Endothelial cell of umbilical vein (primary cell): ENCODE measurements at regions not wholly inside any gene's neighbourhood (a gene's known extent, or its start where the extent isn't known, plus 50 kb on each side); places are given as distances from the start of the nearest gene placed in this dataset.

Experiments
- BruUV-seq: library from RNA; stranded (reverse); fragments of 400-500 nt; replicated peaks from 2 replicates; lab custom pipeline; 2021; lab: Mats Ljungman, UMichigan
- CTCF ChIA-PET: fragments of 300-600, 350-600 bp; sonication (Branson Sonifier 250); formaldehyde crosslinking; loops from one replicate; lab custom pipeline; 2021; ENCODE audit warnings: antibody characterized with exemption, inconsistent platforms; lab: Charles Lee
- POLR2A ChIA-PET: fragments of 300-600, 350-600 bp; sonication (Branson Sonifier 250); formaldehyde crosslinking; loops from one replicate; lab custom pipeline; 2021; ENCODE audit warnings: antibody characterized with exemption, inconsistent platforms; lab: Charles Lee
- DNase-seq: peaks from one replicate; pipeline ENCODE4 v3.0.0-alpha.2; 2011; ENCODE audit warnings: low read depth, low spot score
- FAIRE-seq: peaks from 2 replicates; lab custom pipeline; 2011; peaks lifted over from hg19 to GRCh38; lab: Jason Lieb, UNC
- H2AFZ ChIP-seq: 2 replicates; pipeline ENCODE4 v1.6.0; 2012; ENCODE audit warnings: low read depth, low read length, control low read depth, inconsistent platforms
- H3K27ac ChIP-seq: 2 replicates; pipeline ENCODE4 v1.5.1; 2011; ENCODE audit warnings: low read depth, mild to moderate bottlenecking, control low read depth, low read length, moderate library complexity; ENCODE audit not compliant: insufficient read depth
- H3K27me3 ChIP-seq, 2 experiments: 2 replicates each; pipeline versions ENCODE4 v1.6.0 to v1.6.1; 2011; ENCODE audit warnings: low read length in 2 of 2, mixed read lengths in 1 of 2; ENCODE audit not compliant: control insufficient read depth in 2 of 2, insufficient read depth in 2 of 2
- H3K36me3 ChIP-seq, 2 experiments: 2 replicates in 1 of 2; 3 replicates in 1 of 2; pipeline ENCODE4 v1.5.1; 2011; ENCODE audit warnings: low read length in 2 of 2, mild to moderate bottlenecking in 1 of 2, moderate library complexity in 1 of 2; ENCODE audit not compliant: control insufficient read depth in 2 of 2, insufficient read depth in 2 of 2; ENCODE audit errors: extremely low read depth in 1 of 2
- H3K4me1 ChIP-seq: 3 replicates; pipeline ENCODE4 v1.5.1; 2011; ENCODE audit warnings: mild to moderate bottlenecking, low read length; ENCODE audit not compliant: control insufficient read depth, insufficient read depth; ENCODE audit errors: extremely low read depth
- H3K4me2 ChIP-seq: 2 replicates; pipeline ENCODE4 v1.6.1; 2011; ENCODE audit warnings: low read length, control low read depth, mixed read lengths; ENCODE audit not compliant: insufficient read depth
- H3K4me3 ChIP-seq, 3 experiments: fragments of 200-600 bp in 1 of 3; sonication (generic), shearing (Covaris generic) in 1 of 3; replicated peaks in 1 of 3; 2 replicates each; pipeline ENCODE4 v1.5.1; 2011 to 2016; ENCODE audit warnings: control low read depth in 3 of 3, low read length in 3 of 3, mild to moderate bottlenecking in 2 of 3, inconsistent platforms in 1 of 3, low read depth in 1 of 3, moderate library complexity in 1 of 3; ENCODE audit not compliant: insufficient read depth in 1 of 3
- H3K79me2 ChIP-seq: 2 replicates; pipeline ENCODE4 v1.6.0; 2012; ENCODE audit warnings: low read length, inconsistent platforms; ENCODE audit not compliant: control insufficient read depth, insufficient read depth
- H3K9ac ChIP-seq: replicated peaks from 2 replicates; pipeline ENCODE3; 2011; ENCODE audit warnings: low read length, control low read depth; ENCODE audit not compliant: insufficient read depth; ENCODE audit errors: extremely low read depth
- H3K9me1 ChIP-seq: replicated peaks from 3 replicates; pipeline ENCODE4 v1.6.0; 2011; ENCODE audit warnings: mild to moderate bottlenecking, low read length; ENCODE audit not compliant: control insufficient read depth, insufficient read depth; ENCODE audit errors: extremely low read depth
- H3K9me3 ChIP-seq: replicated peaks from 2 replicates; pipeline ENCODE4 v1.5.1; 2012; ENCODE audit warnings: low read length, inconsistent platforms; ENCODE audit not compliant: control insufficient read depth, insufficient read depth
- H4K20me1 ChIP-seq: replicated peaks from 2 replicates; pipeline ENCODE3; 2011; ENCODE audit warnings: mild to moderate bottlenecking, low read length; ENCODE audit not compliant: control insufficient read depth, insufficient read depth; ENCODE audit errors: extremely low read depth
- CTCF ChIP-seq, 2 donors: IDR thresholded peaks; 1 replicate in 1 of 2; 2 replicates in 1 of 2; pipeline ENCODE4 v1.5.1; 2011; ENCODE audit warnings: low read length in 2 of 2, mild to moderate bottlenecking in 2 of 2, moderate library complexity in 2 of 2, control low read depth in 1 of 2, inconsistent platforms in 1 of 2, low read depth in 1 of 2; ENCODE audit not compliant: insufficient read depth in 1 of 2; ENCODE audit errors: extremely low read depth in 1 of 2
- EZH2 ChIP-seq: IDR thresholded peaks from 2 replicates; pipeline ENCODE4 v1.6.1; 2012; ENCODE audit warnings: borderline replicate concordance, low read depth, mild to moderate bottlenecking, moderate library complexity, low read length, inconsistent platforms; ENCODE audit not compliant: severe bottlenecking
- FOS ChIP-seq: IDR thresholded peaks from 2 replicates; pipeline ENCODE4 v1.6.1; 2011; ENCODE audit warnings: mild to moderate bottlenecking, low read length, moderate library complexity, borderline replicate concordance; ENCODE audit not compliant: insufficient read depth
- GATA2 ChIP-seq: IDR thresholded peaks from 2 replicates; pipeline ENCODE4 v1.7.0; 2011; ENCODE audit warnings: low read depth, mild to moderate bottlenecking, moderate library complexity, mixed read lengths, low read length; ENCODE audit not compliant: insufficient read length, insufficient read depth
- JUN ChIP-seq: IDR thresholded peaks from 2 replicates; pipeline ENCODE4 v1.6.1; 2011; ENCODE audit warnings: borderline replicate concordance, low read depth; ENCODE audit not compliant: insufficient read length, insufficient read depth
- MAX ChIP-seq: IDR thresholded peaks from 2 replicates; pipeline ENCODE4 v1.6.1; 2011; ENCODE audit not compliant: insufficient read depth, insufficient read length
- MYC ChIP-seq: IDR thresholded peaks from one replicate; pipeline ENCODE4 v1.6.1; 2011; ENCODE audit warnings: mild to moderate bottlenecking, low read depth, low read length
- POLR2A ChIP-seq: IDR thresholded peaks from 2 replicates; pipeline ENCODE4 v1.6.1; 2012; ENCODE audit warnings: low read depth, mild to moderate bottlenecking, control low read depth, low read length
- POLR2AphosphoS5 ChIP-seq: IDR thresholded peaks from 2 replicates; pipeline ENCODE4 v1.6.1; 2012; ENCODE audit warnings: low read depth, mild to moderate bottlenecking, control low read depth, low read length, moderate library complexity; ENCODE audit not compliant: insufficient read depth
- dilution Hi-C: fragments of 300-500 bp; cut with MboI; formaldehyde crosslinking; loops from one replicate; pipeline ENCODE4 v1.15.0; 2019; ENCODE audit warnings: low sequenced_read_pairs; ENCODE audit not compliant: extremely low pct_ligation_motif_present
- intact Hi-C: fragments of 100-400 bp; cut with micrococcal nuclease; formaldehyde crosslinking; loops from one replicate; pipeline ENCODE4 v1.10.0; 2022

DNA sequence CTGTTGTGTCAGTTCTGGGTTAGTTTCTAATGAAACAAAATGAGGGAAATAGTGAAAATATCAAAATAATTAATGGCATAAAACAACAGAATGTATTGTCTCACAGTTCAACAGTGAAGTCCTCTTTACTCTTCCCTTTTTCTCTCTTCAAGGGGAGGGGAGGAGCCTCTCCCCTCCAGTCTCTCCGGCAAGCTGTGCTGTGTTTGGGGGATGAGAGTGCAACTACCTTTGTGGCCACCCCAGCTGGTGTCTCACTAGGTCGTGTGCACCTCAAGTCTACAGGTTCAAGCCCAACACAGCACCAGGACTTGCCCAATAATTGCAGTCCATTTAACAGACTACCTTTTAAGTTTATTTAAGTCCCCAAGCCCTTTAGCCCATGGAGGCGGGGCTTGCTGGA lies 271.7 kb upstream of the DOK6 start:
- Histone ChIP-seq H3K27me3 (no peaks in the 10 kb centered on the region), H3K36me3 (no peaks in the 10 kb centered on the region), H3K9ac (no peak overlapping the region), H3K79me2 (no peaks in the 10 kb centered on the region), H3K4me2 (no peak overlapping the region), H3K4me1 (no peaks in the 10 kb centered on the region), H4K20me1 (no peaks in the 10 kb centered on the region), H2AFZ (no peak overlapping the region), H3K4me3 (no peak overlapping the region), H3K27ac (no peak overlapping the region), H3K9me3 (no peaks in the 10 kb centered on the region), H3K9me1 (no peaks in the 10 kb centered on the region)
- TF ChIP-seq FOS, result no peak
- no peak for TF ChIP-seq JUN
- TF ChIP-seq MAX, result no peak
- no peak for TF ChIP-seq POLR2AphosphoS5
- TF ChIP-seq POLR2A, result no peak
- no peak for TF ChIP-seq EZH2
- no peak for TF ChIP-seq MYC
- no peak for TF ChIP-seq CTCF (IDR thresholded peaks at IDR 0.05; ENCODE audit: extremely low read depth in 1 of 2, insufficient read depth in 1 of 2, low read depth in 1 of 2, low read length in 2 of 2)
- no peak for TF ChIP-seq GATA2
- no peak for DNase-seq
- ChIA-PET POLR2A (no interaction called here), CTCF (no interaction called here)
- intact Hi-C loops, result no loop called here
- dilution Hi-C loops, result no loop called here
- FAIRE-seq, result no peak
- no TSS peak for BruUV-seq
